GM18907 (cell line): ENCODE measurements at regions not wholly inside any gene's neighbourhood (a gene's known extent, or its start where the extent isn't known, plus 50 kb on each side); places are given as distances from the start of the nearest gene placed in this dataset.
"Not testable (repeated sequence)": the region's sequence is repeated elsewhere in the genome, so short reads cannot be mapped to it uniquely, and the experiment has no call there.

Experiments used
- ATAC-seq: cut with Tn5 transposase; IDR thresholded peaks from one replicate; pipeline ENCODE4 v1.9.1; 2021; ENCODE audit warnings: mild to moderate bottlenecking, moderate library complexity; ENCODE audit not compliant: unreplicated experiment

DNA sequence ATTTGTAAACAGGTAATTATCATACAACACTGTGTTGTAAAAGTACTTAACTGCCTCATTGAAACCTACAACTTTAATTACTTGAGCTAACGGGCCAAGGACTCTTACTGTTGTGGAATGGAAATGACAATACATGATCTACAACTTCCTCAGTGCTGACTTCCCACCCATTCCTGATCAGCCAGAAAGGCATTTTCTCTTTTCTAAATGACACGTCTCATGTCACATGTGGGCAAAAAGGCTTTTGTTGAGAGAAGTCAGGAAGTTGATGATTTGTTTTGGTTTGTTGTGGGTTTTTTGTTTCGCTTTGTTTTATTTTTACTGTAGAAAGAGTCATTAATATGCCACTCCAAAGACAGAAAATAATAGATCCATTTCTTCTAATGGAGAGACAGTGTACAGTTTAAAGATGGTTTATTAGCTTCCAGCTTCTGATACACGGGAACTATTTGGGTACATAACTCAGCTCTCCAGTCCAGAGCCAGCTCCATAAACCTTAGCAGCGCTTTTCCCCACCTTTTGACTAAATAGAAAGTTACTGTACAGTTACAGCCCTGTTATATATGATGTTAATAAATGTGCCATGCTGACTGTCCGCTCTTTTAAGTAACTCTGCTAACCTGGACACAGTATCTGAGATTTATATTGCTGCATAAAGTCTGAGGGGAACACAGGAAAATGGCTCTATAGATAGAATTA lies 509.4 kb upstream of the API5 start:
- ATAC-seq = no peak

DNA sequence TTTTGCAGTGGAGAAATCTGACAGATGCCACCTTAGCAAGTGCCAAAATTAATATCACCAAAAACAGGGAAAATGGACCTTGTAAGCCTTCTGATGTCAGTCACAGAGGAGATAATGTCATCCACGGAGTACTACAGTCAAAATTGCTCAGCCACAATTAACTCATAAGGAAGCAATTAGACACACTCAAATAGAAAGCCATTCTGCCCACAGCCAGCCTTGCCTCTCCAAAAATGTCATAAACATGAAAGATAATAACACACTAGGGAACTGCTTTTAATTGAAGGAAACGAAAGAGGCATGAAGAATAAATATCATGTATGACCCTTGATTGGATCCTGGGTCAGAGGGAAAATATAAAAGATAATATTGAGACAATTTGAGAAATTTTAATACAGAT lies 505.6 kb upstream of the API5 start:
- ATAC-seq = no peak

DNA sequence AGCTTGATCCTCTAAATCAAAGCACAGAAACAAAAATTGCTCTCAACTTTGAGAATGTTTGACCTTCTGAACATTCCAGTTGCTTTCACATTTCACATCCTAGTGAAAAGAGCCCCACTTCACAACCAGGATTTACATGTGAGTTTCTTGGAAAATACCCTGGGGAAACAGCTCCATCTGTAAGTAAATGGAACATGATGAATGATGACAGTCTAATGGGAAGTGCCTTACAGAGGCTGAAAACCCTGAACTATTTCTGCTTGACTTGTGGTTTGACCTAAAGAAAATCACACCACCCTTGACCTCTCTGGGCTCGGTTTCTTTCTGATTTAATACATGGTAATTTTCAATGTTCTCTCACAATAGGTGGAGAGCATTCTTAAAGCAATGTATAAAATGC lies 499.4 kb upstream of the API5 start:
- no peak for ATAC-seq

DNA sequence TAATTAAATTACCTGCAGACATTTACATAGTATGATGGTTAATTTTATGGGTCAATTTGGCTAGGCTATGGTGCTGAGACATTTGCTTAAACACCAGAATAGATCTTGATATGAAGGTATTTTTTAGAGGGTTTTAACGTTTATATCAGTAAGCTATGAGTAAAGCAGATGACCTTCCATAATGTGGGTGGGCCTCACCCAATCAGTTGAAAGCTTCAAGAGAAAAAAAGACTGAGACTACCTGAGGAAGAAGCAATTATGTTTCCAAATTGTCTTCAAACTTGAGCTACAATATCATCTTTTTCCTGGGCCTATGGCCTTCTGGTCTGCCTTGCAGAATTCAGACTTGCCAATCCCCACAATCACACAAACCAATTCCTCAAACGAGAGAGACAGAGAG lies 498.8 kb upstream of the API5 start:
- no peak for ATAC-seq

DNA sequence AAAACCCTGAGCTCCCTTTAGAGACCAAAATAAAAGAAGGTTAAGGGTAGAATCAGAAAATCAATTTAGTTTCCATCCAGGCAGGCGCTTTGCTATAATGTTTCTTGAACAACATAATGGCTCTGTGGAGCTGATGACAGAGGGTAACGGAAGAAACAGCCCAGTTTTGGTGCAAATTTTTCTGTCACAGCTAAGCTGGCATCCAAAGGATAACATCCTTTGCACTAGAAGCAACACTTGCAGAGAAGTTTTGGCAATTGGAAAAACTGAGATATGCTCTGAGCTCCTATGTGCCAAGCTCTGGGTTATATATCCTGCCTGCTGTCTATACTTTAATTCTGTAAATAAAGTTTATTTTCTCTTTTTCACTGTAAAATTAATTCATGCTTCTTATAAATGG lies 495.3 kb upstream of the API5 start:
- ATAC-seq = no peak

DNA sequence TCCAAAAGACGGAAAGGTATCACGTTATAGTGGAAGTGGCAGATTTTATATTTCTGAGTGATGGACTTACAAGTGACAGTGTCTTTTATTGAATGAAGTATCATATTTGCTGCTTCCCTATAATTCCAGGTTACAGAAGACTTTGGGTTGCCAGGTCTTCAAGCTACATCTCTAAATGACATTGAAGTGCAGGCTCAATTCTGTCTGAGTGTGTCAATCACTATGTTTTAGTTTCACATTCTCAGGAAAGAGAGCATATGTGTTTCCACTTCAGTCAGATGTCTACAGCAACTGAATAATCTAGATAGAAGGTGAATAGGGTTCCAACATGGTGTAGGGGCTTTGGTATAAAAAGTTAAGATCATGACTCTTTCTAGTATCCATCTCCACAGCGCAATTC lies 492.7 kb upstream of the API5 start:
- ATAC-seq = no peak

DNA sequence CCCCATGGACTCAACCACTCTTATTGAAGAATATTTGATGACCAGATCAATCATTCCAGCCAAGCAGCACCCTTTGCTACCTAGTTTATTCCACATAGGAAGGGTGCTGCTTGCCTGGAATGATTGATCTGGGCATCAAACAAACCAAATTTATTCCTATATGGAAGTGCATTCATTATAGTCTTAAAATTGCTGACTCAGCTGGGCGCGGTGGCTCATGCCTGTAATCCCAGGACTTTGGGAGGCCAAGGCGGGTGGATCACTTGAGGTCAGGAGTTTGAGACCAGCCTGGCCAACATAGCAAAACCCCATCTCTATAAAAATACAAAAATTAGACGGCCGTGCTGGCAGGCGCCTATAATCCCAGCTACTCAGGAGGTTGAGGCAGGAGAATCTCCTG lies 489.6 kb upstream of the API5 start:
- not testable (repeated sequence) for ATAC-seq

DNA sequence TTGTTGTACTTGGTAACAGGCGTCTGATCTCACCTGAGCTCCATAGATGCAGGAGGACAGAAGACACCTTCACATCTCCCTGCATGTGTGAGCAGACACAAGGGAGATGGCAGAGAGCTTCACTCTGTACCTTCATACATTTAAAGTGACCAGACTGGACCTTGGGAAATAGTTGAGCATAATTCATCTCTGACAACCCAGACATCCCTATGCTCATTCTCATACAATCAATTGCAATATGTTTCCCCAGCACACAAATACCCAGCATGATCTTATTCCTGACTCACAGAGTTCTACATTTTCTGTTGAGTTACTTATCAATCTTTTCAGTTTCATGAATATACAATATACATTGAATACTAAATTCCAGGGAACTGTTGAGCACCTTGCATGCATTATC lies 488.2 kb upstream of the API5 start:
- no peak for ATAC-seq

DNA sequence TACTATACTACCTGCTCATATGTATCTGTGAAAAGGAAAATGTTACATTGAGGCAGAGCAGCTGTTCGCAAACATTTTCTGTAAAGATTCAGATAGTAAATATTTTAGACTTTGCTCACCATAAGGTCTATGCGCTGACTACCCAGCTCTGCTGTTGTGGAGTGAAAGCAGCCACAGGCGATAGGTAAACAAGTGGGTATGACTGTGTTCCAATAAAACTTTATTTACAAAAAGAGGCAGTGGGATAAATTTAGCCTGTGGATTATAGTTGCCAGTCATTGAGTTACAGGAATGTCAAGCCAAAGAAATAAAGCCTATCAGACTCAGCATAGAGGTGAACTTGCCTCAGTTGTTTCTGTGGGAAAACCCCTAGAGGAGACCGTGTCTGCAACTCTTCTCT lies 487.7 kb upstream of the API5 start:
- no peak for ATAC-seq

DNA sequence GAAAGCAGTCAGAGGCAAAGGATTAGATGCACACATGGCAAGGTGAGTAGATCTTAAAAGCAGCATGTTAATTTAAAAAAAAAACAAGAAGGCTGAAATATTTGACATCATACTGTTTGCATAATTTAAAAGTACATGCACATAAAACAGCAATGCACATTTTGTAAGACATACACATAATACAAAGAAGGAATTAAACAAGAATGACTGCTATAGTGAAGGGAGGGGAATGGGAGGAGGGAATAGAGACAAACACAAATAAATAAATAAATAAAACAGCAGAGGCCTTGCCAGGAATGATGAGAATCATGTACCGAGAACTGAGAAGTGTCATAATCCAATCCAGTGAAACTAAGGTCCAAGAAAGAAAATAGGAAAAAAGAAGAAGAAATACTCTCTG lies 486.2 kb upstream of the API5 start:
- ATAC-seq = no peak

DNA sequence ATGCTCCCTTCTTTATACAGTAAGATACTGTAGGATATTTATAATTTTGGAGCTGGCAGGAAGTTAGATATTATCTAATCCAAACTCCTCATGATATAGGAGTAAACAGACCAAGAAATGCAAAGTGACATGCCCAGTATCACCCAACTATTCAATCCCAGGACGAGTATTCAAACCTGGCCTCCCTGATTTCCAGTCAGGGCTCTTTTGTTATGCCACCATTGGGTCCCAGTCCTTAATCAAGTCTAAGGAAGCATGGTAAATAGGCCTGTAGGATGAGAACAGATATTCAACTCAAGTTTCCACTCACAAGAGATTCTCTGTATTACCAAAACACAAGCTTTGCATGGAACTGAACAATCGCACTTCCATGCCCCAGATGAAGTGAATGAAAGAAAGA lies 484.0 kb upstream of the API5 start:
- no peak for ATAC-seq

DNA sequence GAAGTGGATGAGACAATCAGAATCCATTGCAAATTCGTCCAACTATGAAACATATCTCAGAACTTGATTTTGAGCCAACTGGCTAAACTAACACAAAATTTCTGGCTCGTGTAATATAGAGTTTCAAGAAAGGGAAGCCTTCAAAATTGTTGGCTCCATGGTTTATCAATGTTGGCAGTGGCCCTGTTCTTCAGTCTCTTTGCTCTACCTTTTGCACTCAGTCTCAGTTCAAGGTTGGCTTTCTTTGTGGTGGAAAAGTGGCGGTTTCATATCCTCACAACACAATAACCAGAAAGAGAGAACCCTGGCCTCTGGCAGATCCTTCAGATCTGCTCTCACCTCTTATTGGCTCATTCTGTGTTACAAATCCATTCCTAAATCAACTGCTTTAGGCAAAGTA lies 473.8 kb upstream of the API5 start:
- ATAC-seq = no peak

DNA sequence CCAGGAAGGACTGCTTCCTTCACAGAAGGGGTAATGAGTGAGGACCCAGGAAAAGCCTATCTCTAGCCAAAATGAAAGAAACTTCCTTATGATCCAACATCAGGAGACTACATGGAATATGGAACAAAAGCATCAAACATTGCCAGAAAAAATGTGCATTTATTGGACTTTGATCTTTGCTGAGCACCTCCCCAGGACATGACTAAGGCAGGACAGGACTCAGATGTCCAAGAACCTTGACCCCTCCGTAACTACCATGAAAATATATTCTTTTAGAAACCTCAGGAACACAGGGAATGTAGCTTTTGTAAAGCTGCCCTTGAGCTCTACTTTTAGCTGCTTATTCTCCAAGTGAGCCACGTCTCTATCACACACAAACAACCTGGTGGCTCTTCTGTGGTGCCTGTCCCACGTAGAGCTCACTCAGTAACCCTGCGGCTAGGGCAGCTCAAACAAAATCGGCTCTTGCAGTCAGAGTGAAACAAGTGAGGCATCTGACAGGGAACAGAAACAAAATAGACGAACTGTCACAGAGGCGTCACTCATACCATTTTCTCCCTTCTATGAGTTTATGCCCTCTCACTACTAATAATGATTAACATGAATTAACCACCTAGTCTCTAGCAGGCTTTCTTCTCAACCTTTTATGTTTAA lies 471.5 kb upstream of the API5 start:
- no peak for ATAC-seq

DNA sequence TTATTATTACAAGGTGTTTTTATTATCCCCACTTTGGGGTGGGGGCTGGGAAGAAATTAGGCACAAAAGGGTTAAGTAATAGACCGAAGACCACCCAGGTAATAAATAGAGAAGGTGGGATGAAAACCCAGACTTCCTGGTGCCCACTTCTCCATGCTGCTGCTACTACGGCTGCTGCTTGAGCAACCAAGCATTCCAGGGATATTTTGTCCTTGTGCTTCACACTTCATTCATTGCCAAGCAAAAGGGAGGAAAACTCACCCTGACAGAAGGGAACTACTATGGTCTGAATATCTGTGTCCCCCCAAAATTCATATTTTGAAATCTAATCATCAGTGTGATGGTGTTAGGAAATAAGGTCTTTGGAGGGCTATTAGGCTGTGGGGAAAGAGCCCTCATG lies 470.9 kb upstream of the API5 start:
- ATAC-seq = no peak

DNA sequence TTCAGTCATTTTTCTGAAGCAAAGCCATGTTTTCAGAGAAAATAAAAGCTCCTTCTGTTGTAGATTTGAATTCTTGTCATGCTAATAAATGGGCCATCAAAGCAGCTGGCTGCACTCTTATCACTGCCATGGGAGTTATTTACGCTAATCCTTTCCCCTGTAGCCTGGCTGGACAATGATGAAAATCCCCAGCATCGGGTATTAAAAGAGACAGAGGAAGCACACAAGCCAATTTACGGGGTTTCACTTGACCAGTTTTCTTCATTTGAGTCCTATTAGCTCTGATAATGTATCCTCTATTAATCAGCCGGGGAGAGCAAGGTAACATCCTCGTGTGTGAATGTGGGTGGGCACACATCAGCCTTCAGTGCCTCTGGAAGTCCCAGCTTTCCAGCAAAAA lies 470.2 kb upstream of the API5 start:
- ATAC-seq = no peak

DNA sequence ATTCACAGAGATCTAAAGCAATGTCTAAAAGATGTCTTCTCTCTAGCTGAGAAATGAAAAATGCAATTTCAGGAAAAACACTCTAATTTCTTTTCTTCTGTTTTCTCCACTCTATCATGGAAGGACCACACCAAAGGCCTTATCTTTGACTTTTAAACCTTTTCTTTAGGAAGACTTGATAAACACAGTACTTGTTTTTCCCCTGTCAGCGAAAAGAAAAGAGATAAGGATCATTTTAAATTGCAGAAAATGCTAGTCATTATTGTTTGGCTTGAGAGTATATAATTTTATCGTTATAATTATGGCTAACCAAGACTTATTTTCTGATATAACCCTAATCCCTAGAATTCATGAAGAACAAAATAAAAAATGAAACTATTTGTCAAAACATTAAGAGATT lies 462.4 kb upstream of the API5 start:
- no peak for ATAC-seq

DNA sequence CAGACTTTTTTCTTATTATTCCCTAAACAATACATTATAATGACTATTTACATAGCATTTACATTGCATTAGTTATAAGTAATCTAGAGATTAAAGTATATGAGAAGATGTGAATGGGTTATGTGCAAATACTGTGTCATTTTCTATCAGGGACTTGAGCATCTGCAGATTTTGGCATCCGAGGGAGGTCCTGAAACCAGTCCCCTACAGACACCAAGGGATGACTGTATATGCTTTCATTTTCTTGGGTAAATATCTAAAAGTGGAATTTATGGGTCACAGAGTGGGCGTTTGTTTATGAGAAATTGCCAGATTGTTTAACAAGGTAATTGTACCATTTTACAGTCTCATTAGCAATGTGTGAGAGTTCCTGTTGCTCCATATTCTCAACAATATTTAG lies 454.5 kb upstream of the API5 start:
- no peak for ATAC-seq

DNA sequence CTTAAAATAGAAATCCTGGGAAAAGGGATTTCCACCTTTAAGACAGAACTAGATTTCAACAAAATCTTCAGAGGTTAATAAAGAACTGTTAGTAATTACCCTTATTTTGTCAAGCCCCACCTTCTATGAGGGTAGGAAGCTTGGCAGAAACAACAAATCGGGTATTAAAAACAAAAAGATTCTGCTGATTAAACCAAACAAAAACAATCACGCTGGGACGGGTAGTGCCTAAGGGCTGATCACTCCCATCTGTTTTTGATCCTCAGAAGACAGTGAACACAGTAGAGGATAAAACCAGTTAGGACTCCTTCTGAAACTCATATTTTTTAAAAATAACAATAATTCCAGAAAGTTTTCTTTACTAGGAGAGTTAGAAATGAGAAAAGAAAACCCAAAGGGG lies 441.3 kb upstream of the API5 start:
- ATAC-seq = no peak

DNA sequence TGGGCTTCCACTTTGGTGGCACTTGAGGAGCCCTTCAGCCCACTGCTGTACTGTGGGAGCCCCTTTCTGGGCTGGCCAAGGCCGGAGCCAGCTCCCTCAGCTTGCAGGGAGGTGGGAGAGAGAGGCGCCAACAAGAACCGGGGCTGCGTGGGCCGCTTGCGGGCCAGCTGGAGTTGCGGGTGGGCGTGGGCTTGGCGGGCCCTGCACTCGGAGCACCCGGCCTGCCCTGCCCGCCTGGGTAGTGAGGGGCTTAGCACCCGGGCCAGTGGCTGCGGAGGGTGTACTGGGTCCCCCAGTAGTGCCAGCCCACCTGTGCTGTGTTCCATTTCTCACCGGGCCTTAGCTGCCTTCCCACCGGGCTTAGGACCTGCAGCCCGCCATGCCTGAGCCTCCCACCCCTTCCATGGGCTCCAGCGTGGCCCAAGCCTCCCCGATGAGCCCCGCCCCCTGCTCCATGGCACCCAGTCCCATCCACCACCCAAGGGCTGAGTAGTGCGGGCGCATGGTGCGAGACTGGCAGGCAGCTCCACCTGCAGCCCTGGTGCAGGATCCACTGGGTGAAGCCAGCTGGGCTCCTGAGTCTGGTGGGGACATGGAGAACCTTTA lies 437.9 kb upstream of the API5 start:
- not testable (repeated sequence) for ATAC-seq

DNA sequence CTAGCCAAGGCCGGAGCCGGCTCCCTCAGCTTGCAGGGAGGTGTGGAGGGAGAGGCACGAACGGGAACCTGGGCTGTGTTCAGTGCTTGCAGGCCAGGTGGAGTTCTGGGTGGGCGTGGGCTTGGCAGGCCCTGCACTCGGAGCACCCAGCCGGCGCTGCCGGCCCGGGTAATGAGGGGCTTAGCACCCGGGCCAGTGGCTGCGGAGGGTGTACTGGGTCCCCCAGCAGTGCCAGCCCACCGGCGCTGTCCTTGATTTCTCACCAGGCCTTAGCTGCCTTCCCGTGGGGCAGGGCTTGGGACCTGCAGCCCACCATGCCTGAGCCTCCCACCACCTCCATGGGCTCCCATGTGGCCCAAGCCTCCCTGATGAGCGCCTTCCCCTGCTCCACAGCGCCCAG lies 430.5 kb upstream of the API5 start:
- ATAC-seq = not testable (repeated sequence)

DNA sequence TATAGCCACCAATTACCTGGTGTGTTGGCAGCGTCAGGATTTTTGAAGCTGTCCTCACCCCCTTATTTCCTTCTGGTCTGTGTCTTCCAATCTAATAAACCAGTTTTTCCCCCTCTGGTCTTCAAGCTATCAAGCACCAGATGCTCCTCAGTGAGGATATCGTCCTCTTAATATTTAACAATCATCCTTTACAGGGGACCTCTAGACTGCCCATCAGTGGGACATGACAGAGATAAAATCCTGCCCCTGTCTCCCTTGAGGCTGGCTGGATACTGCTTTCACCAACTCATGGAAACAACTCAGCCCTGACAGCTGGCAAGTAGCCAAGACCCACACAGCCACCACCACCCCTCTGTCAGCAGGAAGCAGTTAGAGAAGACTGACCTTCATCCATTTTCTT lies 421.0 kb upstream of the API5 start:
- ATAC-seq = no peak

DNA sequence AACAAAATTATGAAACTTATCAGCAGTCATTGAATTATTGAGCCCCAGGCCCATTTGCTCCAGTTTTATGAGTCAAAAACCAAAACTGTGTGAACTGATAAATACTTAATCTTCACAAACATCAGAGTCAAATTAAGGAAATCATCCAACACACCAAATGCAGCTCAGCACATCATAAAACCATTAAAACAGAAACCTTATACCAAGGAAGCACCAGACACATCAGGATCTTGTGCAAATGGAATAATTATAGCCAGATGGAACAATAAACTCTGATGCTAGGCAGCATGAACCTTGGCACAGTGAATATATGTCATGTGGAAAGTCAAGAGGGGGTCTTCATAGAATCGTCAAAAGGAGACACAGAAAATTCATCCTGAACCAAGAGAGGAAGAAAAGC lies 410.7 kb upstream of the API5 start:
- ATAC-seq = no peak

DNA sequence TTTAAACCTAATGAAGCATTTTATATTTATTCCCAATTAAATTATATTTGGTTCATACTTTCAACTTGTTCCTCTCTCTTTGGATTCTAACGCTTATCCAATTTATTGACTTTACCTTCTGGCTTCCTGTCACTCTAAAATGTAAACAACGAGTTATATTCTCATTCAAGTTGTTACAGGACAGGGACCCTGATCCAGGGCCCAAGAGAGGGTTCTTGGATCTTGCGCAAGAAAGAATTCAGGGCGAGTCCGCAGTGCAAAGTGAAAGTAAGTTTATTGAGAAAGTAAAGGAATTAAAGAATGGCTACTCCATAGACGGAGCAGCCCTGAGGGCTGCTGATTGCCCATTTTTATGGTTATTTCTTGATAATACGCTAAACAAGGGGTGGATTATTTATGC lies 405.6 kb upstream of the API5 start:
- ATAC-seq = no peak
